ENCODE measurements at regions not wholly inside any gene's neighbourhood (a gene's known extent, or its start where the extent isn't known, plus 50 kb on each side); places are given as distances from the start of the nearest gene placed in this dataset.

DNA sequence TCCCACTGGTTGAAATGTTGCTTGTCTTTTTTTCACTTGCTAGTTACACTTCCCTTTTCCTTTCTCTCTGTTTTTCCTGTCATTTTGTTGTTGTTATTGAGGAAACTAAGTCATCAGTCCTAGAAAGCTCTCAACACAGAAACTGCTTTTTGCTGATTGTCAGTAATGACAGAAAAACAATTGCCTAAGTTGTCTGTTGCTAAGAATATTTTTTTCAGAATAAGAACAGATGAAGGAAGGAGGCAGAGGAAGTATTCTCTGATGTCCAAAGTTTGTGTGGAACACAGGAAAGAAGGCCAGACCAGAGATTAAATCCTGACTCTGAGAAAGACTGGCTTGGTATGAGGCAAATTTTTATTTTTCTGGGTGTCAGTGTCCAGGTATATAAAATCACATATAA is 163.3 kb downstream of the CASP12 start:
- FAIRE-seq = no peak
- H3K9ac ChIP-seq (ENCODE audit: control insufficient read depth, extremely low read depth, insufficient read depth, low read length) = no peak overlapping the region
- H3K4me3 ChIP-seq (ENCODE audit: control insufficient read depth in 2 of 3, extremely low read depth in 1 of 3, insufficient read depth in 2 of 3, low read depth in 1 of 3, low read length in 3 of 3) = no peak overlapping the region
- no peaks in the 10 kb centered on the region for H3K9me1 ChIP-seq (ENCODE audit: control insufficient read depth, extremely low read depth, insufficient read depth, low read length)
- no peaks in the 10 kb centered on the region for H4K20me1 ChIP-seq (ENCODE audit: control insufficient read depth, extremely low read depth, insufficient read depth, low read length)
- no peak overlapping the region for H2AFZ ChIP-seq (ENCODE audit: control insufficient read depth, low read length)
- dilution Hi-C loops (cut with MboI; ENCODE audit: extremely low pct_ligation_motif_present, low sequenced_read_pairs) = no loop called here
- no peak overlapping the region for H3K27ac ChIP-seq (ENCODE audit: control insufficient read depth, insufficient read depth, low read length)
- no peaks in the 10 kb centered on the region for H3K9me3 ChIP-seq (ENCODE audit: control insufficient read depth, low read depth, low read length)
- H3K4me1 ChIP-seq (ENCODE audit: control insufficient read depth, extremely low read depth, insufficient read depth, low read length) = no peaks in the 10 kb centered on the region
- no peak for DNase-seq (ENCODE audit: low read depth, low spot score)
- TF ChIP-seq EZH2 (IDR thresholded peaks at IDR 0.05; ENCODE audit: low read length) = no peak
- TF ChIP-seq, protein P1, sequence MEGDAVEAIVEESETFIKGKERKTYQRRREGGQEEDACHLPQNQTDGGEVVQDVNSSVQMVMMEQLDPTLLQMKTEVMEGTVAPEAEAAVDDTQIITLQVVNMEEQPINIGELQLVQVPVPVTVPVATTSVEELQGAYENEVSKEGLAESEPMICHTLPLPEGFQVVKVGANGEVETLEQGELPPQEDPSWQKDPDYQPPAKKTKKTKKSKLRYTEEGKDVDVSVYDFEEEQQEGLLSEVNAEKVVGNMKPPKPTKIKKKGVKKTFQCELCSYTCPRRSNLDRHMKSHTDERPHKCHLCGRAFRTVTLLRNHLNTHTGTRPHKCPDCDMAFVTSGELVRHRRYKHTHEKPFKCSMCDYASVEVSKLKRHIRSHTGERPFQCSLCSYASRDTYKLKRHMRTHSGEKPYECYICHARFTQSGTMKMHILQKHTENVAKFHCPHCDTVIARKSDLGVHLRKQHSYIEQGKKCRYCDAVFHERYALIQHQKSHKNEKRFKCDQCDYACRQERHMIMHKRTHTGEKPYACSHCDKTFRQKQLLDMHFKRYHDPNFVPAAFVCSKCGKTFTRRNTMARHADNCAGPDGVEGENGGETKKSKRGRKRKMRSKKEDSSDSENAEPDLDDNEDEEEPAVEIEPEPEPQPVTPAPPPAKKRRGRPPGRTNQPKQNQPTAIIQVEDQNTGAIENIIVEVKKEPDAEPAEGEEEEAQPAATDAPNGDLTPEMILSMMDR (optimal IDR thresholded peaks at IDR 0.05 in 1 of 3, IDR thresholded peaks at IDR 0.05 in 1 of 3, conservative IDR thresholded peaks at IDR 0.05 in 1 of 3; ENCODE audit: extremely low read depth in 1 of 3, insufficient read depth in 2 of 3, low read length in 3 of 3) = no peak
- H3K27me3 ChIP-seq (ENCODE audit: control insufficient read depth, extremely low read depth, insufficient read depth, low read length) = no peaks in the 10 kb centered on the region
- H3K4me2 ChIP-seq (ENCODE audit: control insufficient read depth, extremely low read depth, insufficient read depth, low read depth, low read length) = no peak overlapping the region
- H3K36me3 ChIP-seq (ENCODE audit: control insufficient read depth in 2 of 2, extremely low read depth in 1 of 2, insufficient read depth in 2 of 2, low read length in 2 of 2) = no peaks in the 10 kb centered on the region
- no peaks in the 10 kb centered on the region for H3K79me2 ChIP-seq (ENCODE audit: control insufficient read depth, insufficient read depth, low read length)

DNA sequence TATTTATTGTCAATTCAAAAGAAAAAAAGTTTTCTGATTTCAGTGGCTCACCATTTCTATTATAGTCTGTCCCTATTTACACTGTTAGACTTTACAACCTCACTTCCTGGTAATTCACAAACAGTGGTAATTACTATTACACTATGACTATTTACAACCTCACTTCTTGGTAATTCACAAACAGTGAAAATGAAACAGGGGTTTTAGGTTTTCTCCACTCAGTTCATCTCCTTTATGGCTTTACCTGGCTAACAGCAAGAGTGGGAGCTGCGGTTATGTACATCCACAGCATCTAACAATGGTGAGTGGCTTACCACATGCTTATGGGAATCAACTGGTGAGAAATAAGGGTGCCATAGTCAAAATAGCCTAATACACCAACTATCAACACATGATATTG is 166.4 kb downstream of the CASP12 start:
- no peaks in the 10 kb centered on the region for H3K27me3 ChIP-seq (ENCODE audit: control insufficient read depth, extremely low read depth, insufficient read depth, low read length)
- FAIRE-seq (no peak), DNase-seq (ENCODE audit: low read depth, low spot score) (no peak)
- no peak overlapping the region for H3K9ac ChIP-seq (ENCODE audit: control insufficient read depth, extremely low read depth, insufficient read depth, low read length)
- H2AFZ ChIP-seq (ENCODE audit: control insufficient read depth, low read length) = no peak overlapping the region
- no peaks in the 10 kb centered on the region for H4K20me1 ChIP-seq (ENCODE audit: control insufficient read depth, extremely low read depth, insufficient read depth, low read length)
- TF ChIP-seq EZH2 (IDR thresholded peaks at IDR 0.05; ENCODE audit: low read length) = no peak
- TF ChIP-seq, protein P1 (optimal IDR thresholded peaks at IDR 0.05 in 1 of 3, IDR thresholded peaks at IDR 0.05 in 1 of 3, conservative IDR thresholded peaks at IDR 0.05 in 1 of 3; ENCODE audit: extremely low read depth in 1 of 3, insufficient read depth in 2 of 3, low read length in 3 of 3) = no peak
- H3K79me2 ChIP-seq (ENCODE audit: control insufficient read depth, insufficient read depth, low read length) = no peaks in the 10 kb centered on the region
- no peak overlapping the region for H3K27ac ChIP-seq (ENCODE audit: control insufficient read depth, insufficient read depth, low read length)
- dilution Hi-C loops (cut with MboI; ENCODE audit: extremely low pct_ligation_motif_present, low sequenced_read_pairs) = no loop called here
- H3K4me1 ChIP-seq (ENCODE audit: control insufficient read depth, extremely low read depth, insufficient read depth, low read length) = no peaks in the 10 kb centered on the region
- no peaks in the 10 kb centered on the region for H3K36me3 ChIP-seq (ENCODE audit: control insufficient read depth in 2 of 2, extremely low read depth in 1 of 2, insufficient read depth in 2 of 2, low read length in 2 of 2)
- no peak overlapping the region for H3K4me3 ChIP-seq (ENCODE audit: control insufficient read depth in 2 of 3, extremely low read depth in 1 of 3, insufficient read depth in 2 of 3, low read depth in 1 of 3, low read length in 3 of 3)
- no peaks in the 10 kb centered on the region for H3K9me1 ChIP-seq (ENCODE audit: control insufficient read depth, extremely low read depth, insufficient read depth, low read length)
- no peaks in the 10 kb centered on the region for H3K9me3 ChIP-seq (ENCODE audit: control insufficient read depth, low read depth, low read length)
- H3K4me2 ChIP-seq (ENCODE audit: control insufficient read depth, extremely low read depth, insufficient read depth, low read depth, low read length) = no peak overlapping the region
